ACC112 (cell line): ENCODE measurements at regions not wholly inside any gene's neighbourhood (a gene's known extent, or its start where the extent isn't known, plus 50 kb on each side); places are given as distances from the start of the nearest gene placed in this dataset.
"Not testable (repeated sequence)": the region's sequence is repeated elsewhere in the genome, so short reads cannot be mapped to it uniquely, and the experiment has no call there.

ENCODE experiments used
- H2AFZ ChIP-seq: fragments of 200-600 bp; sonication (generic); one replicate; pipeline ENCODE4 v1.6.0; 2017; ENCODE audit warnings: antibody characterized with exemption, low read length; ENCODE audit not compliant: unreplicated experiment
- H3K27ac ChIP-seq: fragments of 200-600 bp; sonication (generic); 2 replicates; pipeline ENCODE4 v1.5.1; 2014; ENCODE audit warnings: low read depth, mild to moderate bottlenecking, antibody characterized with exemption, low read length, moderate library complexity
- H3K27me3 ChIP-seq: fragments of 200-600 bp; sonication (generic); 2 replicates; pipeline ENCODE4 v1.6.1; 2014; ENCODE audit warnings: mild to moderate bottlenecking, antibody characterized with exemption, low read length, moderate library complexity, mixed read lengths; ENCODE audit not compliant: insufficient read depth
- H3K36me3 ChIP-seq: fragments of 200-600 bp; sonication (generic); 2 replicates; pipeline ENCODE4 v1.6.1; 2016; ENCODE audit warnings: mild to moderate bottlenecking, antibody characterized with exemption, low read length, moderate library complexity, mixed read lengths; ENCODE audit not compliant: insufficient read depth
- H3K4me1 ChIP-seq: fragments of 200-600 bp; sonication (generic); one replicate; pipeline ENCODE4 v1.6.1; 2016; ENCODE audit warnings: low read length, mixed read lengths; ENCODE audit not compliant: insufficient read depth, unreplicated experiment, control insufficient read depth
- H3K4me3 ChIP-seq: fragments of 200-600 bp; sonication (generic); 2 replicates; pipeline ENCODE4 v1.5.1; 2014; ENCODE audit warnings: mild to moderate bottlenecking, low read depth, low read length
- H3K79me2 ChIP-seq: fragments of 200-600 bp; sonication (generic); one replicate; pipeline ENCODE4 v1.6.0; 2016; ENCODE audit warnings: low read length; ENCODE audit not compliant: control insufficient read depth, unreplicated experiment, insufficient read depth

DNA sequence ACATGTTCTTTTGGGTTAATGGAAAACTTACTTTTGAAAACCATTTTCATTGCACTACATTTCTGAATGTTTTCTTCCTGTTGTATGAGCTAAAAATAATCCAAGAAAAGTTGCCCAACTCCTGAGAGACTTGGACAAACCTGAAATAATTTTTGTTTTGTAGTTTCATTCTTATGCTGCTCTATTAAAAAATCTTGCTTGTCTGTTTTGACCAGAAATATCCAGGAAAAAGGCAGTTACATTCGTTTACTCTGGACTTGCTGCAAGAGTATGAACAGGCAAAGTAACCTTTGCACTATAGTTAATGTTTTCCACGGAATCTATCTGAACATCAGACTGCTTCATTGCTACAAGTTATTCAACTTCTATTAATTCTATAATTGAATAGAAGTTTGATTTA lies 200.1 kb upstream of the DAB2 start:
- Histone ChIP-seq H3K79me2 (no peaks in the 10 kb centered on the region), H3K27ac (0 out of 2 replicates have a peak overlapping the region, but pooled peaks have one; percentile 3), H3K4me3 (peak overlapping the region; percentile 42; the same call in 1 of the 2 replicates), H3K27me3 (no peaks in the 10 kb centered on the region), H3K36me3 (no peaks in the 10 kb centered on the region), H2AFZ (peak overlapping the region; percentile 4), H3K4me1 (peaks cover 9% of the 10 kb centered on the region)

GRCh38 chr5:39624268-39624886 lies 199.6 kb upstream of the DAB2 start:
- Histone ChIP-seq H3K27ac (0 out of 2 replicates have a peak overlapping the region, but pooled peaks have one; percentile 3), H3K4me1 (peaks cover 9% of the 10 kb centered on the region), H3K27me3 (no peaks in the 10 kb centered on the region), H3K36me3 (no peaks in the 10 kb centered on the region), H2AFZ (peak overlapping the region; percentile 4), H3K4me3 (peak overlapping the region; percentile 42; the same call in 1 of the 2 replicates), H3K79me2 (no peaks in the 10 kb centered on the region)

- no peaks in the 10 kb centered on the region for H3K27me3 ChIP-seq
- no peak overlapping the region for H3K4me3 ChIP-seq
- H2AFZ ChIP-seq: no peak overlapping the region
- H3K4me1 ChIP-seq: peaks cover 9% of the 10 kb centered on the region
- H3K36me3 ChIP-seq: no peaks in the 10 kb centered on the region
- no peaks in the 10 kb centered on the region for H3K79me2 ChIP-seq
- H3K27ac ChIP-seq: no peak overlapping the region
These were observed 198.6 kb upstream of the DAB2 start for GRCh38 chr5:39623291-39623865.

- peaks cover 9% of the 10 kb centered on the region for H3K4me1 ChIP-seq
- H3K4me3 ChIP-seq: no peak overlapping the region
- H3K27ac ChIP-seq: no peak overlapping the region
- no peaks in the 10 kb centered on the region for H3K36me3 ChIP-seq
- no peaks in the 10 kb centered on the region for H3K79me2 ChIP-seq
- no peak overlapping the region for H2AFZ ChIP-seq
- H3K27me3 ChIP-seq: no peaks in the 10 kb centered on the region
These were observed 197.5 kb upstream of the DAB2 start for GRCh38 chr5:39622281-39622680.

GRCh38 chr5:39619168-39619818 lies 194.5 kb upstream of the DAB2 start:
- Histone ChIP-seq H3K4me1 (peaks cover 2% of the 10 kb centered on the region), H3K36me3 (no peaks in the 10 kb centered on the region), H2AFZ (no peak overlapping the region), H3K27ac (no peak overlapping the region), H3K27me3 (no peaks in the 10 kb centered on the region), H3K79me2 (no peaks in the 10 kb centered on the region), H3K4me3 (no peak overlapping the region)

DNA sequence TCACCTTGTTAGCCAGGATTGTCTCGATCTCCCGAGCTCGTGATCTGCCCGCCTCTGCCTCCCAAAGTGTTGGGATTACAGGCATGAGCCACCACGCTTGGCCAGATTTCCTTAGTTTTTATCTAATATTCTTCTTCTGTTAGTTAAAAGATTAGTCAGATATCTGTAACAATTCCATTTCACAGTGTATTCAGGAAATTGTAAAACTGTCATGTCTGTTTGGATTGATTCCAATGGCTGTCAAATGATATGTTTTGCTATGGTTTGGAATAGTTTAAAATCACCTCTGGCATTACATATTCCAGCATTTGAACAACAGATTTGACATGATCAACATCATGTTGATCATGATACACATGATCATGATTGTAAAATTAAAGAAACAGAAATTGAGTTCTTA lies 193.6 kb upstream of the DAB2 start:
- Histone ChIP-seq H3K79me2 (no peaks in the 10 kb centered on the region), H2AFZ (no peak overlapping the region), H3K27me3 (no peaks in the 10 kb centered on the region), H3K4me1 (no peaks in the 10 kb centered on the region), H3K27ac (no peak overlapping the region), H3K36me3 (no peaks in the 10 kb centered on the region), H3K4me3 (no peak overlapping the region)

- Histone ChIP-seq H3K4me3 (no peak overlapping the region), H3K79me2 (no peaks in the 10 kb centered on the region), H3K27ac (no peak overlapping the region), H3K4me1 (no peaks in the 10 kb centered on the region), H3K27me3 (no peaks in the 10 kb centered on the region), H3K36me3 (no peaks in the 10 kb centered on the region), H2AFZ (no peak overlapping the region)
These were observed 191.4 kb upstream of the DAB2 start for GRCh38 chr5:39616131-39616530.

DNA sequence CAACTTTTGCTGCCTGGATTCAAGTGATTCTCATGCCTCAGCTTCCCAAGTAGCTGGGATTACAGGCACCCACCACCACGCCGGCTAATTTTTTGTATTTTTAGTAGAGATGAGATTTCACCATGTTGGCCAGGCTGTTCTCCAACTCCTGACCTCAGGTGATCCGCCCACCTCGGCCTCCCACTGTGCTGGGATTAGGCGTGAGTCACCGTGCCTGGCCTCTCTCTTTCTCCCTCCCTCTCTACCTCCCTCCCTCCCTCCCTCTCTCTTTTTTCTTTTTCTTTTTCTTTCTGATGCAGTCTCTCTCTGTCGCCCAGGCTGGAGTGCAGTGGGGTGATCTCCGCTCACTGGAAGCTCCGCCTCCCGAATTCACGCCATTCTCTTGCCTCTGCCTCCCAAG lies 186.3 kb upstream of the DAB2 start:
- not testable (repeated sequence) for H3K79me2 ChIP-seq, H3K27me3 ChIP-seq, H3K4me3 ChIP-seq

DNA sequence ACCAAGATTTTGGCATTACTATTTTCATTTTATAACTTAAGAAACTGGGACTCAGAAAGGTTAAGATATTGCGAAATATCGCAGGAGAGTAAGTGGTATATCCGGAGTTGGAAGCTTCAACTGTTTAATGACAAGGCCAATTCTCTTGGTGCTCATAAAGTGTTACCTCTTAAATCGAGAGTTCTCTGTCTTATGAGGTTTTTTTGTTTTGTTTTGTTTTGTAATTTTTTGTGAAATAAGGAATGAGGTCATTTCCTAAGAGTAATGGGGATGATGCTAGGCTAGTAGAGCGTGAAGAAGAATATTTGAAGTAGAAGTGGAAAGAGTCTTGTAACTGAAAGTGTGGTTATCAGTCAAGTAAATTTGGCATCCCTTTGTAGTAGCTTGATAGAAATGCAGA lies 183.2 kb upstream of the DAB2 start:
- Histone ChIP-seq H3K27me3 (no peaks in the 10 kb centered on the region), H3K27ac (no peak overlapping the region), H3K4me1 (peaks cover 13% of the 10 kb centered on the region)

More for the DNA sequence above, 186.3 kb upstream of the DAB2 start:
- H3K4me1 ChIP-seq, H2AFZ ChIP-seq, H3K27ac ChIP-seq, H3K36me3 ChIP-seq: not testable (repeated sequence)

DNA sequence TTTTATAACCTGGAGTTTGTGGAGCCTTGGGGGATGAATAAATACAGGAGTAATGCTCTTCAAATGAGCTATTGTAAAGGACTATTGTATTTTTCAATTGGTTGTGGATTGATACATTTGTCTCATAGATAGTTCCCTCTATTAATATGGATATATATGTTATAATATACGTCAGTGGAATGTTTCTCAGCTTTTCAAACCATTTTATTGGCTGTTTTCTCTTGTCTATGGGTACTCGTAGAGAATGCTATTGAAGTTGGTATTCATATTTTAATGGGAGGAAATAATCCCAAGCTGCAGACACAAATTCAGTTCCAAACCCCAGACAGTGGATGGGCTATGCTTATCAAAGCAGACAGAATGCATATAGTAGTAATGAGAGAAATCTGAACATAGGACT lies 181.8 kb upstream of the DAB2 start:
- no peaks in the 10 kb centered on the region for H3K36me3 ChIP-seq
- peak overlapping the region; percentile 23 for H3K27ac ChIP-seq
- no peak overlapping the region for H2AFZ ChIP-seq
- H3K4me3 ChIP-seq: no peak overlapping the region
- H3K79me2 ChIP-seq: no peaks in the 10 kb centered on the region
- no peaks in the 10 kb centered on the region for H3K27me3 ChIP-seq
- H3K4me1 ChIP-seq: peaks cover 13% of the 10 kb centered on the region

More for the DNA sequence above, 183.2 kb upstream of the DAB2 start:
- H3K4me3 ChIP-seq: no peak overlapping the region
- no peak overlapping the region for H2AFZ ChIP-seq
- no peaks in the 10 kb centered on the region for H3K79me2 ChIP-seq
- H3K36me3 ChIP-seq: no peaks in the 10 kb centered on the region
